ENCODE measurements at regions not wholly inside any gene's neighbourhood (a gene's known extent, or its start where the extent isn't known, plus 50 kb on each side); places are given as distances from the start of the nearest gene placed in this dataset.

DNA sequence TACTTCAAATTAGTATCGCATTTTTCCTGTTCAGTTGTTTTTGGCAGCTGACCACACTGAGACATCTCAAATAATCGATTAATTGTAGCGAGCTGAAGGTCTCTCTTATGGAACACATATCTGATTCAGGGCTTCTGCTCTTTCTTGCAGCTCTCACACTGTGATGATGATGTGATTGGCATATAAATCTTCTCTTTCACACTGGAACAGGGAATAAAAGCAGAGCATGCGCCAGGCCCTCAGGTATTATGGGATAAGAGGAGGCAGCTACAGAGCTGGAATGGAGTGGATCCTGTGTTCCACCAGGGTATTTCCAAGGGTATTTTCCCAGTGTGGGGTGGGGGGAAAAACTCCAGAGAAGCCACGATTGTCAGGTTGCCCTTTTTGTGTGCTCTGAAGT is 265.4 kb upstream of the CASK start:
- TF ChIP-seq EZH2 (IDR thresholded peaks at IDR 0.05; ENCODE audit: insufficient read depth, poor library complexity, severe bottlenecking), result no peak
- no peak for TF ChIP-seq EZH2phosphoT487 (IDR thresholded peaks at IDR 0.05; ENCODE audit: insufficient read depth, low read depth)

Data from GM23248 (cell line).